Left renal pelvis (tissue), 4 donors: ENCODE measurements at regions not wholly inside any gene's neighbourhood (a gene's known extent, or its start where the extent isn't known, plus 50 kb on each side); places are given as distances from the start of the nearest gene placed in this dataset.

Experiments
- DNase-seq, 4 donors: peaks; one replicate each; pipeline ENCODE4 v3.0.0-alpha.2; 2013; ENCODE audit warnings: low read depth in 4 of 4, low spot score in 3 of 4

DNA sequence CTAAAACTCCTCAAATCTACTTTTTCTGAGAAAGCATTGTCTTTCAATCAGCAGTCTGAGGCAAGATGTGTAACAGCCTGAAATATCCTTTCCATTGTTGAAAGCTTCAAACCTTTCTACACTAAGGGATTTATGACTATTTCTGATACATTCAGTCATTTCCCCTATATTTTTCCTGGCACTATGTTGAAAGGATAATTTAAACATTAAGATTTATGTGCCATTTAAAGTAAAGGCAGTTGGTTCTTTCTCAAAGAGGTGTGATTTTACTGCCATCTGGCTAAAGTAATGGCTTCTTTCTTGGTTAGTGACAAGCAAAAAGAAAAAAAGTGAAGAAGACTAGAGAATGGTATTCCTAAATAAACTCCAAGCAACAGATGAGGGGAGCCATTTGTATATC, 249.6 kb upstream of the COL8A1 start:
- DNase-seq: no peak

DNA sequence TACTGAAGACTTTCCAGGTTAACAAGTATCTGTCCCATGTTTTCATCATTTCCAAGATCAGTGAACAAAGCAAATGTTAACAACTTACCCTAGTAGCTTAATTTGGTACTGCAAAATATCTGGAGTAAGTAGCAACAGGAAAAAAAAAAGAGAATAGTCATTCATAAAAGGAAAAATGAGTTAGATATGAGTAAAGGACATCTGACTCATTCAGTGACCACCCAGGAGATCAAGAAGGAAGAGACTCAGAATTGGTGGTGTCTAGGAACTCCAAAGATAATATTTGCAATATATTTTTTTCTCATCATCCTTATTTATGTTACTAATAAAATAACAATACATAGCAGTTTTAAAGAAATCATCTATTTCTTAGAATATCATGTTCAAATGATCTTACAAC, 253.8 kb upstream of the COL8A1 start:
- no peak for DNase-seq

DNA sequence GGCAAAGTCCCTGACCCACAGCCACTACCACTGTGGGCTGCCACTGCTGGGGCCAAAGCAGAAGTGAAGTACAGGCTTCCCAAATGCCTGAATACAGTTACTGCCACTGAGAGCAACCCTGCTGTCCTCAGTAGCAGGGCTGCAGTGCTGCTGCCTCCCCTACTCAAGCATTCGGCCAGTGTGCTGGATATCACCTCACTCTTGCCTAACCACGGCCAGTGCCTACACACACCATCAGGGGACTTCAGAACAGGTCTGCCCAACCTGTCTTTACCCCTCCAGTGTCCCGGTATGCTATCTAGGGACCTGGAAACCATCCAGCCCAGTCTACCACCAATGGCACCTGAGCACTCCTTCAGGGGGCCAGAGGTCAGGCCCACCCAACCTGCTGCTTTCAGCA, 261.5 kb upstream of the COL8A1 start:
- DNase-seq: no peak

DNA sequence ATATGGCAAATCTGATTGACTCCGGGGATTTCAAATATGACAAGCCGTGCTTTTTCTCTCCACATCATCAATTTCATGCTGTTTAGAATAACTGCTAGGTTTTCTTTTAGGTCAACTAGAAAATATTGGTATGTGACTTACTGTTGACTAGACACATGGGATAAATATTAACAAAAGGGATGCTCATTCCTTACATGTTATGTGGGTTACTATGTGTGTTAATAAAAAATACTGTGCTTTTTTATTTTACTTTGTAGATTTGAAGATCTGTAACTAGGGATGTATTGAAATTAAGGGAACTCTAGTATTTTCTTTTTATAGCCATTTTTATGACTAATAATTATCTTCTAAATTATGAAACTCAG, 264.6 kb upstream of the COL8A1 start:
- DNase-seq: no peak

- no peak for DNase-seq
These were observed 265.1 kb upstream of the COL8A1 start for GRCh38 chr3:99373088-99373845.

- no peak for DNase-seq
These were observed 271.5 kb upstream of the COL8A1 start for GRCh38 chr3:99366663-99367429.

DNA sequence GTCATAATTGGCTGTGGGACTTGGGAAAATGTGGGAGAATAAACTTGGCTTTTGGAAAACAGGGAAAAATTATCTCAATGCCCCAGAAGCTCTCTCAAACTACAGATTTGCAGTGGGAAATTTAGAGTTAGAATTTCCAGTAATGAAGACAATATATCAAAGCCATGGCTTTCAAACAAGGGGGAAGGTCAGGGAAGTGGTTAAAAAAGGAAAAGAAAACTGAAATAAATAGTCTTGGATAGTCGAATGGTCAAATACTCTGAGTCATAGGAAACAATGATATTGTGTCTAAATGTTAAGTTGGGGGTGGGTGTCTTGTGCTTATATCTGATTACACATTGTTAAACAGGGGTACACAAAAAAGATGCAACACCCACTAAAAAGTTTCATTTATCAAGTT, 272.4 kb upstream of the COL8A1 start:
- DNase-seq: no peak

- no peak for DNase-seq
These were observed 273.0 kb upstream of the COL8A1 start for GRCh38 chr3:99365396-99365795.

- no peak for DNase-seq
These were observed 281.3 kb upstream of the COL8A1 start for GRCh38 chr3:99357131-99357530.

DNA sequence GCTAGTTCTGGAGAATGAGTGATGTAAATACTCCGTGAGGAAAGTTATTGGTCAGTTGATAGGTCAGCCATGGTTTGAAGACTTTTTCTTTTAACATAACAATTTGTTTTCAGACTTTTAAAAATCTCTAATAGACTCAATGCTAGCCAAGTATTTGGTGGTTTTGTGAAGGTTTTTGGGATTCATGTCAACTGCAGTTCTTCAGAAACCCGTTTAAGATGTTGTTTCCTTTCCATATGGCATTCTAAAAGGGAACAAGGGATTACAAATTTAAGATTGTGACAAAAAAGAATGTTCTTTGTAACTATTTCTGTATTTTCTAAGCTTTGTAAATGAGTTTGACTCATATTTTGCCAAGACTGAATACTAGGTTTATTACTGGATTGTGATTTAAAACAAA, 281.7 kb upstream of the COL8A1 start:
- DNase-seq: no peak

DNA sequence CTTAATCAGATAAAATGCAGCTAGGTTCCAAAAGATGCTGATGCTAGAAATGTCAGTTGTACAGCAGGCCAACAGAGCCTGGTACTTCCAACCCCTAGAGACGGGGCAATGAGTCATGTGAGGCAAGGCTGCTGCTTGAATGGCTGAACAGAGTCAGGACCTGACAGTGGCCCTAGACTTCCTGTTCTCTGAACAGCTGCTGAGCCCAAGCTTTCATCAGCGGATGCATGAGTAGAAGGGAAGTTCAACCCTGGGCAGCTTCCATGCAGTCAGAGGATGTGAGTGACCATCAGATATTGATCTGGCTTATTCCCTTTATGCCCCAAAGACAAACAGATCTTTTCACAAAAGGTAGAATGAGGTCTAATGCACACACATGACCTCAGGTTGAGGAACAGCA, 282.9 kb upstream of the COL8A1 start:
- DNase-seq: no peak

DNA sequence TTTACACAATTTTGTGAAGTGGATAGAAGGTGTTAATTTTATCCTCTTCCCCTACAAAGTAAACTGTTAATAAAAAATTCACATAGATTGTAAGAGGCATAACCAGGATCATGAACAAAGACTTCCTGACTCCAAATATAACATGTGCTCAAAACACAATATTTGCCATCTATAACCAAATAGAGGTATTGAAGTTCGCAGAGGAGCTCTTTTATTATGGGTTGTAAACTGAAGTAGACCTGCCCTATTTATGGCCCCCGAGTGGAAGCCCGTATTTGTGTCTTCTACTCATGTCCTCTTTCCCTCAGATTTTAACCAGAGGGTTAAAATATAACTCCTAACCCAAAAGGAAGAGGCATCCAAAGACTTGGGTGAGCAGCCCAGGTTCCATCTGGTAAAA, 285.6 kb upstream of the COL8A1 start:
- no peak for DNase-seq

- DNase-seq: no peak
These were observed 287.3 kb upstream of the COL8A1 start for GRCh38 chr3:99351122-99351521.

DNA sequence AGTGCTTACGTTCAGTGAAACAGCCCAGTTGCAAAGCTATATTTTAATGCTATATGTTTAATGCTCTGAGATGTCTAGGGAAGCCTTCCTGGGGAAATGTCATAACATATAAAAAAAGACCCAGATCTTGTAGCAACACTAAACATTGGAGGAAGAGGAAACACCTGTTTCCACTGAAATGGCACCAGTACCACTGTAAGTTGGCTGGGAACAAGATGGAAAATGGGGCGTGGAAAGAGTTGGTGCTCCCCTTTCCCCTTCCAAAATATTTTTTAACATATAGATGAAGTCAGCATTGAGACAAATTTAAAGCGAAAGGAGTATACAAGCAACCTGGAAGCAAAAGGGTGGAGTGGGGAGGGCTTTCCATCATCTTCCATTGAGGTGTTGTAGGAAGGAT, 289.9 kb upstream of the COL8A1 start:
- DNase-seq: no peak

DNA sequence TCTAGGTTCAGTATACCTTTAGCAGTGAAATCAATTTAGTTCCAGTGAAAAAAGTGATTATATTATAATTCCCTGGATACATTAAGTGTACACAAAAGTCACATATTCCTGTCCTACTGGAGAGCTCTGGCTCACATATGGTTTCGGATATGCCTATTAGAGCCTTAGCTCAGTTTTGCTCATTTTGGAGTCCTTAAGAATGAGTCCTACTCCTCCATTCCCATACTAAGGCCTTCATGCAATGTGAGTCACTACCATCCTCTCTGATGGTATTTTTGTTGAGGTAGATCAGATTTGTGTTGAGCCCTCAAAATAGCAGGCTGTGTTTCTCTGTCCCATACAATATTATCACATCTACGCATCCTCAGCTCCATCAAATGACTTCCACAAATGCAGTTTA, 294.2 kb upstream of the COL8A1 start:
- no peak for DNase-seq

DNA sequence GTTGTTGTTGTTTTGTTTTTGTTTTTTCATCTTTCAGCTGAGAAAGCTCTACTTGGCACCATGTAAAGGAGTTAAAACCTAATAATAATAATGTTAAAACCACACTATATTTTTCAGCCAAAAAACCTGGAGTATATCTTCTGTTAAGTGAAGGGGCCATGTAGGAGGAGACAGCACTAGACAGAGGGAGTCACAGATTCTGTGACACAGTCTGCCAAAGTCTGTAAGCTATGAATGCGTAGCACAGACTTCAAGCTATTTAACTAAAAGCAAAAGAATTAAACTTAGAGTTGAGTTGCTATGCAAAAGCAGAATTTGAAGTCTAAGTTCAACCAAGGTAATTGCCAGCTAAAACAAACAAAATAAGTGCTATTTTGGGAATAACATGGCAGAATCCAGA, 296.0 kb upstream of the COL8A1 start:
- no peak for DNase-seq

DNA sequence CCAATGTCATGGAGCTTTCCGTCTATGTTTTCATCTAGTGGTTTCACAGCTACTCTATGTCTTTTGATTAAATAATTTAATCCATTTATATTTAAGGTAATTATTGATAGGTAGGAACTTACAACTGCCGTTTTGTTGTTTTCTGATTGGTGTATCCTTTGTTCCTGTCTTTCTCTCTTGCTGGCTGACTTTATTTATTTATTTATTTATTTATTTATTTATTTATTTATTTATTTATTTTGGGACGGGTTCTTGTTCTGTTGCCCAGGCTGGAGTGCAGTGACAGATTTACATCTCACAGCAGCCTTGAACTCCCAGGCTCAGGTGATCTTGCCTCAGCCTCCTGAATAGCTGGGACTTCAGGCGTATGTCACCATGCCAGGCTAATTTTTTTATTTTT, 299.2 kb upstream of the COL8A1 start:
- DNase-seq: no peak

GRCh38 chr3:99332718-99333117, 305.7 kb upstream of the COL8A1 start:
- no peak for DNase-seq

- no peak for DNase-seq
These were observed 306.1 kb upstream of the COL8A1 start for GRCh38 chr3:99332276-99332675.

GRCh38 chr3:99330924-99331532, 307.4 kb upstream of the COL8A1 start:
- DNase-seq: no peak

DNA sequence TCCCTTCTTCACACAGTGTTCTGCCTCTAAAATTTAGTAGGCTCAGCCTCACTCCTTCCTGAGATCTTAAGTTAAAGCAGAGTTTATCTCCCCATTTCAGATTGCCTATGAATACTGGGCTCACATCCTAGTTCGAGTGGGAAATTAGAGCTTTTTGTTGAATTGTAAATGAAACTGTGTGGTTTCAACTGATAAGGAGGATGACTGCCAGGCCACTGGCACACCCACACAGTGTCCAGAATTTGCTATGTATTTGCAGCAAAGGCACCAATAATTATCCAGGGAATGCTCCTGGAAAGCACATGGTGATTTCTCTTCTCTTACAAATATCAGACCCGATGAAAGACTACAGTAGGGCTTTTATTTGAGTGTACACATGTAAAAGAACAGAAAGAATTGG, 308.1 kb upstream of the COL8A1 start:
- DNase-seq: no peak

DNA sequence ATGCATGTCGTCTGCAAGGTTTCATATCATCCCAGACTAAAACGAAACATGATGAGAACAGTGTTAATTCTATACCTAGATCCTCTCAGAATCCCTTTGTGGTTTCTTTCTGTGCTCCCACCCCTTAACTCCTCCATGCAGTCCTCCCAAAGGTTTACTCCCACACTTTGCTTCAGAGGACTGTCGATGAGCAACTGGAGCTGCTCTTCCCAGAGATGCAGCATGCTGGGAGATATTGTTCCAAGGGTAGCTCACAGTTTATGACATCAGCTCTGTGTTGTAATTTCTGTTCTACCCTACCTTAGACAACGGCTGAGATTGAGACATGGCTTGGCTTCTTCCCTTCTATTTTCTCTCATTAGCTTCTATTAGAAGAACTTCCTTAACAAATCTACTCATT, 313.0 kb upstream of the COL8A1 start:
- DNase-seq: no peak
